ENCODE measurements at regions not wholly inside any gene's neighbourhood (a gene's known extent, or its start where the extent isn't known, plus 50 kb on each side); places are given as distances from the start of the nearest gene placed in this dataset.
"Not testable (repeated sequence)": the region's sequence is repeated elsewhere in the genome, so short reads cannot be mapped to it uniquely, and the experiment has no call there.

- no peak for DNase-seq
- no peak overlapping the region for H3K4me3 Mint-ChIP-seq
- WGBS (ENCODE audit: insufficient coverage) = 79% methylated on average over 5 of the region's 6 CpGs
- H3K9me3 Mint-ChIP-seq (ENCODE audit: insufficient read depth) = no peaks in the 10 kb centered on the region
- Histone ChIP-seq H3K4me2 (replicated peaks; ENCODE audit: low read depth, low read length, poor library complexity, severe bottlenecking) (no peak overlapping the region), H3K4me1 (ENCODE audit: control insufficient read depth in 2 of 2, insufficient read depth in 2 of 2, low read length in 2 of 2) (no peaks in the 10 kb centered on the region), H3K4me3 (ENCODE audit: control extremely low read depth in 1 of 5, extremely low read depth in 1 of 5, insufficient read depth in 1 of 5, low read depth in 2 of 5, low read length in 4 of 5) (no peak overlapping the region), H3K27ac (ENCODE audit: low read length in 2 of 2) (no peak overlapping the region), H4K20me1 (ENCODE audit: control insufficient read depth, insufficient read depth, low read length, poor library complexity, severe bottlenecking) (no peaks in the 10 kb centered on the region), H3K9me3 (ENCODE audit: control extremely low read depth in 1 of 3, control insufficient read depth in 2 of 3, insufficient read depth in 1 of 3, low read length in 2 of 3) (no peaks in the 10 kb centered on the region), H3K79me2 (ENCODE audit: control insufficient read depth, insufficient read depth, low read length) (no peaks in the 10 kb centered on the region), H3K9ac (ENCODE audit: low read length) (no peak overlapping the region), H2AFZ (ENCODE audit: insufficient read depth, low read depth, low read length, poor library complexity, severe bottlenecking) (no peak overlapping the region), H3K27me3 (replicated peaks in 1 of 4; ENCODE audit: control extremely low read depth in 1 of 4, control insufficient read depth in 3 of 4, insufficient read depth in 4 of 4, low read length in 3 of 4) (no peaks in the 10 kb centered on the region), H3K36me3 (replicated peaks in 1 of 2; ENCODE audit: control extremely low read depth in 1 of 2, control insufficient read depth in 1 of 2, extremely low read depth in 1 of 2, insufficient read depth in 2 of 2, low read length in 1 of 2) (no peaks in the 10 kb centered on the region)
- peaks cover 2% of the 10 kb centered on the region for H3K4me1 Mint-ChIP-seq
- intact Hi-C loops (cut with micrococcal nuclease) = no loop called here
- CTCF ChIA-PET = no interaction called here
- no peak for TF ChIP-seq EZH2 (IDR thresholded peaks at IDR 0.05; ENCODE audit: borderline replicate concordance, insufficient read depth, low read depth, low read length, poor library complexity, severe bottlenecking)
- TF ChIP-seq CTCF (IDR thresholded peaks at IDR 0.05) = no peak
- POLR2A ChIA-PET = no interaction called here
- ATAC-seq (ENCODE audit: low read depth) = no peak
- H3K27me3 Mint-ChIP-seq = peaks cover 6% of the 10 kb centered on the region
- H3K27ac Mint-ChIP-seq = no peak overlapping the region
Observed at GRCh38 chr15:26029146-26029545, 166.0 kb upstream of the ATP10A start.

GRCh38 chr15:26028086-26028740, 165.1 kb upstream of the ATP10A start:
- POLR2A ChIA-PET = no interaction called here
- H3K36me3 ChIP-seq (replicated peaks in 1 of 2; ENCODE audit: control extremely low read depth in 1 of 2, control insufficient read depth in 1 of 2, extremely low read depth in 1 of 2, insufficient read depth in 2 of 2, low read length in 1 of 2) = no peaks in the 10 kb centered on the region
- H3K27me3 ChIP-seq (replicated peaks in 1 of 4; ENCODE audit: control extremely low read depth in 1 of 4, control insufficient read depth in 3 of 4, insufficient read depth in 4 of 4, low read length in 3 of 4) = no peaks in the 10 kb centered on the region
- no peak overlapping the region for H3K27ac Mint-ChIP-seq
- TF ChIP-seq CTCF (IDR thresholded peaks at IDR 0.05) (no peak), EZH2 (IDR thresholded peaks at IDR 0.05; ENCODE audit: borderline replicate concordance, insufficient read depth, low read depth, low read length, poor library complexity, severe bottlenecking) (no peak)
- H3K4me3 ChIP-seq (ENCODE audit: control extremely low read depth in 1 of 5, extremely low read depth in 1 of 5, insufficient read depth in 1 of 5, low read depth in 2 of 5, low read length in 4 of 5) = no peak overlapping the region
- no peaks in the 10 kb centered on the region for H3K9me3 Mint-ChIP-seq (ENCODE audit: insufficient read depth)
- no peaks in the 10 kb centered on the region for H3K9me3 ChIP-seq (ENCODE audit: control extremely low read depth in 1 of 3, control insufficient read depth in 2 of 3, insufficient read depth in 1 of 3, low read length in 2 of 3)
- ATAC-seq (ENCODE audit: low read depth) (no peak), DNase-seq (no peak)
- intact Hi-C loops (cut with micrococcal nuclease) = no loop called here
- H3K9ac ChIP-seq (ENCODE audit: low read length) = no peak overlapping the region
- peaks cover 6% of the 10 kb centered on the region for H3K27me3 Mint-ChIP-seq
- H2AFZ ChIP-seq (ENCODE audit: insufficient read depth, low read depth, low read length, poor library complexity, severe bottlenecking) = no peak overlapping the region
- peaks cover 2% of the 10 kb centered on the region for H3K4me1 Mint-ChIP-seq
- no peak overlapping the region for H3K27ac ChIP-seq (ENCODE audit: low read length in 2 of 2)
- no peak overlapping the region for H3K4me2 ChIP-seq (replicated peaks; ENCODE audit: low read depth, low read length, poor library complexity, severe bottlenecking)
- H3K79me2 ChIP-seq (ENCODE audit: control insufficient read depth, insufficient read depth, low read length) = no peaks in the 10 kb centered on the region
- H4K20me1 ChIP-seq (ENCODE audit: control insufficient read depth, insufficient read depth, low read length, poor library complexity, severe bottlenecking) = no peaks in the 10 kb centered on the region
- CTCF ChIA-PET = no interaction called here
- 85% methylated on average over 12 of the region's 13 CpGs for WGBS (ENCODE audit: insufficient coverage)
- H3K4me1 ChIP-seq (ENCODE audit: control insufficient read depth in 2 of 2, insufficient read depth in 2 of 2, low read length in 2 of 2) = no peaks in the 10 kb centered on the region
- H3K4me3 Mint-ChIP-seq = no peak overlapping the region

- 100% methylated on average over 2 of the region's 3 CpGs for WGBS (ENCODE audit: insufficient coverage)
- ATAC-seq (ENCODE audit: low read depth); DNase-seq; H4K20me1 ChIP-seq (ENCODE audit: control insufficient read depth, insufficient read depth, low read length, poor library complexity, severe bottlenecking); H3K36me3 ChIP-seq (replicated peaks in 1 of 2; ENCODE audit: control extremely low read depth in 1 of 2, control insufficient read depth in 1 of 2, extremely low read depth in 1 of 2, insufficient read depth in 2 of 2, low read length in 1 of 2); H3K27me3 Mint-ChIP-seq; H2AFZ ChIP-seq (ENCODE audit: insufficient read depth, low read depth, low read length, poor library complexity, severe bottlenecking); H3K79me2 ChIP-seq (ENCODE audit: control insufficient read depth, insufficient read depth, low read length); H3K4me3 ChIP-seq (ENCODE audit: control extremely low read depth in 1 of 5, extremely low read depth in 1 of 5, insufficient read depth in 1 of 5, low read depth in 2 of 5, low read length in 4 of 5); POLR2A ChIA-PET; H3K27ac Mint-ChIP-seq; H3K4me3 Mint-ChIP-seq; H3K4me1 ChIP-seq (ENCODE audit: control insufficient read depth in 2 of 2, insufficient read depth in 2 of 2, low read length in 2 of 2); H3K27me3 ChIP-seq (replicated peaks in 1 of 4; ENCODE audit: control extremely low read depth in 1 of 4, control insufficient read depth in 3 of 4, insufficient read depth in 4 of 4, low read length in 3 of 4); H3K4me2 ChIP-seq (replicated peaks; ENCODE audit: low read depth, low read length, poor library complexity, severe bottlenecking); intact Hi-C loops (cut with micrococcal nuclease); H3K9me3 Mint-ChIP-seq (ENCODE audit: insufficient read depth); H3K9ac ChIP-seq (ENCODE audit: low read length); CTCF ChIA-PET; H3K27ac ChIP-seq (ENCODE audit: low read length in 2 of 2); H3K4me1 Mint-ChIP-seq; H3K9me3 ChIP-seq (ENCODE audit: control extremely low read depth in 1 of 3, control insufficient read depth in 2 of 3, insufficient read depth in 1 of 3, low read length in 2 of 3): not testable (repeated sequence)
Observed at GRCh38 chr15:26026671-26027070, 163.5 kb upstream of the ATP10A start.
